PFSK-1 (cell line): ENCODE measurements at regions not wholly inside any gene's neighbourhood (a gene's known extent, or its start where the extent isn't known, plus 50 kb on each side); places are given as distances from the start of the nearest gene placed in this dataset.

Experiments
- POLR2AphosphoS5 ChIP-seq: IDR thresholded peaks from 2 replicates; pipeline ENCODE4 v1.6.1; 2012; ENCODE audit warnings: low read depth, mild to moderate bottlenecking, control low read depth, low read length, moderate library complexity
- REST ChIP-seq, 2 experiments: IDR thresholded peaks; 2 replicates each; pipeline versions ENCODE4 v1.6.1 to v1.8.0; 2011 to 2012; ENCODE audit warnings: low read depth in 2 of 2, low read length in 2 of 2, control low read depth in 1 of 2, inconsistent platforms in 1 of 2, mild to moderate bottlenecking in 1 of 2, moderate library complexity in 1 of 2; ENCODE audit not compliant: insufficient read depth in 1 of 2
- SIN3A ChIP-seq: IDR thresholded peaks from 2 replicates; pipeline ENCODE4 v1.6.1; 2012; ENCODE audit warnings: mild to moderate bottlenecking, low read length, moderate library complexity, borderline replicate concordance; ENCODE audit not compliant: insufficient read depth
- TAF1 ChIP-seq: IDR thresholded peaks from 2 replicates; pipeline ENCODE4 v1.6.1; 2012; ENCODE audit warnings: low read length, control low read depth, borderline replicate concordance; ENCODE audit not compliant: insufficient read depth

GRCh38 chr2:129438501-129439057 is 540.9 kb upstream of the RAB6C start:
- TF ChIP-seq SIN3A (no peak), POLR2AphosphoS5 (no peak), REST (IDR thresholded peaks at IDR 0.05; ENCODE audit: insufficient read depth in 1 of 2, low read depth in 2 of 2, low read length in 2 of 2) (no peak), TAF1 (no peak)
